Fibroblast of lung (primary cell): ENCODE measurements at regions not wholly inside any gene's neighbourhood (a gene's known extent, or its start where the extent isn't known, plus 50 kb on each side); places are given as distances from the start of the nearest gene placed in this dataset.

ENCODE experiments used
- CTCF ChIP-seq, 2 donors: IDR thresholded peaks in 1 of 2; conservative IDR thresholded peaks in 1 of 2; 1 replicate in 1 of 2; 2 replicates in 1 of 2; pipeline ENCODE4 v1.5.1; 2011 to 2012; ENCODE audit warnings: low read length in 2 of 2, control low read depth in 1 of 2, inconsistent platforms in 1 of 2, low read depth in 1 of 2, mild to moderate bottlenecking in 1 of 2
- EZH2 ChIP-seq: IDR thresholded peaks from 2 replicates; pipeline ENCODE4 v1.5.1; 2012; ENCODE audit warnings: low read length, control low read depth, mild to moderate bottlenecking; ENCODE audit errors: missing control alignments

DNA sequence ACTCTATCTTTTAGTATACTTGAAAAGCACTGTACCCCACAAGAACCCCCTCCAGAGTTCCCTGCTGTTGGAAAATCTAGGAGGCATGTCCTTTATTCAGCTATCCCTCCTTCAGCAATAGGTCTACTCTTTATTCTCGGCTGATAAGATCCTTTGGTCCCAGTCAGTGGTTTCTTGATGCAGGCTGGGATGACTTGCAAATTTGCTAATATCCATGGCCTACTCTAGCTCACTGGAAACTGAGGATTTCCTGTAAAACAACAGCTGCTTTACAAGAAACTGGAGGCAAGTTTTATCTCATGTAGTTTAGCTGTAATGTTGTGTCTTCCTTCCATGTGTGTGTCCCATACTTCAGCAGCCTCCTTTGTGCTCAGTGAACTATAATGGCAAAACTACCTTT, 183.9 kb upstream of the SCN7A start:
- TF ChIP-seq CTCF (conservative IDR thresholded peaks at IDR 0.05 in 1 of 2, IDR thresholded peaks at IDR 0.05 in 1 of 2; ENCODE audit: low read depth in 1 of 2, low read length in 2 of 2): no peak
- no peak for TF ChIP-seq EZH2
